ENCODE measurements at regions not wholly inside any gene's neighbourhood (a gene's known extent, or its start where the extent isn't known, plus 50 kb on each side); places are given as distances from the start of the nearest gene placed in this dataset.

DNA sequence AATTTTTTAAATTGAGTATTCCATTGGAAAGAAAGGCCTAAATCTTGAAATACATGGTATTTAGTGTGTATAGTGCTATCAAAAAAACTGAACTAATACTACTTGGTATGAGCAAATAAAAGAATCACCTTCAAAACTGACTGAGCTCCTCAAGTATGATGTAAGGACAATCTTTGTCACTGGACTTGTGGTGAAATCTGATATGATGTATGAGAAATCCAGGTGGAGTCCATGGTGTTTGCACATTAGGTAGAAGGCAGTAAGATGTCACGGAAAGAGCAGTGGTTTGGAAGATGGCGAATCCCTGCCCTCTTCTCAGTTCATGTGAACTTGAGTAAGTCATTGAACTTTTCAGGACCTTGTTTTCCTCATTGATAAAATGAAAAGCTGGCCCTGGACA lies 62.1 kb upstream of the COL1A2 start:
- ATAC-seq, result no peak
- TF ChIP-seq, protein P1, sequence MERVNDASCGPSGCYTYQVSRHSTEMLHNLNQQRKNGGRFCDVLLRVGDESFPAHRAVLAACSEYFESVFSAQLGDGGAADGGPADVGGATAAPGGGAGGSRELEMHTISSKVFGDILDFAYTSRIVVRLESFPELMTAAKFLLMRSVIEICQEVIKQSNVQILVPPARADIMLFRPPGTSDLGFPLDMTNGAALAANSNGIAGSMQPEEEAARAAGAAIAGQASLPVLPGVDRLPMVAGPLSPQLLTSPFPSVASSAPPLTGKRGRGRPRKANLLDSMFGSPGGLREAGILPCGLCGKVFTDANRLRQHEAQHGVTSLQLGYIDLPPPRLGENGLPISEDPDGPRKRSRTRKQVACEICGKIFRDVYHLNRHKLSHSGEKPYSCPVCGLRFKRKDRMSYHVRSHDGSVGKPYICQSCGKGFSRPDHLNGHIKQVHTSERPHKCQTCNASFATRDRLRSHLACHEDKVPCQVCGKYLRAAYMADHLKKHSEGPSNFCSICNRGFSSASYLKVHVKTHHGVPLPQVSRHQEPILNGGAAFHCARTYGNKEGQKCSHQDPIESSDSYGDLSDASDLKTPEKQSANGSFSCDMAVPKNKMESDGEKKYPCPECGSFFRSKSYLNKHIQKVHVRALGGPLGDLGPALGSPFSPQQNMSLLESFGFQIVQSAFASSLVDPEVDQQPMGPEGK (CRISPR knock-in tag; IDR thresholded peaks at IDR 0.05; ENCODE audit: borderline replicate concordance), result no peak
- no peak for TF ChIP-seq TCF4 (CRISPR knock-in tag; IDR thresholded peaks at IDR 0.05; ENCODE audit: borderline replicate concordance)
- no peak for TF ChIP-seq OSR1 (CRISPR knock-in tag; IDR thresholded peaks at IDR 0.05)
- TF ChIP-seq, protein P2, sequence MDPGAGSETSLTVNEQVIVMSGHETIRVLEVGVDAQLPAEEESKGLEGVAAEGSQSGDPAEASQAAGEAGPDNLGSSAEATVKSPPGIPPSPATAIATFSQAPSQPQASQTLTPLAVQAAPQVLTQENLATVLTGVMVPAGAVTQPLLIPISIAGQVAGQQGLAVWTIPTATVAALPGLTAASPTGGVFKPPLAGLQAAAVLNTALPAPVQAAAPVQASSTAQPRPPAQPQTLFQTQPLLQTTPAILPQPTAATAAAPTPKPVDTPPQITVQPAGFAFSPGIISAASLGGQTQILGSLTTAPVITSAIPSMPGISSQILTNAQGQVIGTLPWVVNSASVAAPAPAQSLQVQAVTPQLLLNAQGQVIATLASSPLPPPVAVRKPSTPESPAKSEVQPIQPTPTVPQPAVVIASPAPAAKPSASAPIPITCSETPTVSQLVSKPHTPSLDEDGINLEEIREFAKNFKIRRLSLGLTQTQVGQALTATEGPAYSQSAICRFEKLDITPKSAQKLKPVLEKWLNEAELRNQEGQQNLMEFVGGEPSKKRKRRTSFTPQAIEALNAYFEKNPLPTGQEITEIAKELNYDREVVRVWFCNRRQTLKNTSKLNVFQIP (CRISPR knock-in tag; IDR thresholded peaks at IDR 0.05; ENCODE audit: borderline replicate concordance, low read depth), result no peak
- TF ChIP-seq ZNF565 (CRISPR knock-in tag; conservative IDR thresholded peaks at IDR 0.05; ENCODE audit: low read depth), result no peak
- no peak for TF ChIP-seq PPARA (CRISPR knock-in tag; IDR thresholded peaks at IDR 0.05; ENCODE audit: borderline replicate concordance)

DNA sequence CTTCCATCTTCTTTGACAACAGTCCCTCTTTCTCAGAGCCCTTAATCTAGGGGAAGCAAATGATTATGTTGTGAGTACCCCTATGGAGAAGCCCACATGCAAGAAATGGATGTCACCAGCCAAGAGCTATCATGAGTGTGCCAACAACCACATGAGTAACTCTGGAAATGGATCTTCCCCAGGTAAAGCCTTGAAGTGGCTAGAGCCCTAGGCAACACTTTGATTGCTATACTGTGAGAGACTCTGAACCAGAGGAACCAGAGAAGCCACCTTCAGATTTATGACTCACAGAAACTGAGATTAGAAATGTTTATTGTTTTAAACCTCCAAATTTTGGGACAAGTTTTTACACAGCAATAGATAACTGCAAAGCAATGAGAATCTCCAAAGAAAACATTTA lies 60.9 kb upstream of the COL1A2 start:
- no peak for ATAC-seq

DNA sequence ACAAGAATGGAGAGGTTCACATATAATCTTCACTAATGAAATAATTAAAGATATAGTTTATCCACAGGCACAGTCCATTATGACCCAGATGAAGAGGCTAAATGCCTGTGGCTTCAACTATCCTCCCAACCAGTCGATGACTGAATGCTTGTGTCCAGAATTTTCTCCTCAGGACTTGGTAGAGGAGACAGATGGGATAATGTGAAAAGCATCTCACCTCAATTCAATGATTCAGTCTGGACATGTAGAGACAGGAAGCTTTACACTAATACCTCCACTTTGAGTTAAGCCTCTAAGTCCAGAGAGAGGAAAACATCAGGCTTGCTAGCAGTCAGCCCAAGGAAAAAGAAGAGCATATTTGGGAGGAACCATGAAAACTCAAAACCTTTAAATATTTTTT lies 59.1 kb upstream of the COL1A2 start:
- no peak for ATAC-seq

More for the DNA sequence above, 60.9 kb upstream of the COL1A2 start:
- TF ChIP-seq ZFP30 (CRISPR knock-in tag; IDR thresholded peaks at IDR 0.05), result no peak
- TF ChIP-seq ISL1 (CRISPR knock-in tag; IDR thresholded peaks at IDR 0.05), result no peak
- no peak for TF ChIP-seq RARB (CRISPR knock-in tag; IDR thresholded peaks at IDR 0.05)
- TF ChIP-seq, protein P3, sequence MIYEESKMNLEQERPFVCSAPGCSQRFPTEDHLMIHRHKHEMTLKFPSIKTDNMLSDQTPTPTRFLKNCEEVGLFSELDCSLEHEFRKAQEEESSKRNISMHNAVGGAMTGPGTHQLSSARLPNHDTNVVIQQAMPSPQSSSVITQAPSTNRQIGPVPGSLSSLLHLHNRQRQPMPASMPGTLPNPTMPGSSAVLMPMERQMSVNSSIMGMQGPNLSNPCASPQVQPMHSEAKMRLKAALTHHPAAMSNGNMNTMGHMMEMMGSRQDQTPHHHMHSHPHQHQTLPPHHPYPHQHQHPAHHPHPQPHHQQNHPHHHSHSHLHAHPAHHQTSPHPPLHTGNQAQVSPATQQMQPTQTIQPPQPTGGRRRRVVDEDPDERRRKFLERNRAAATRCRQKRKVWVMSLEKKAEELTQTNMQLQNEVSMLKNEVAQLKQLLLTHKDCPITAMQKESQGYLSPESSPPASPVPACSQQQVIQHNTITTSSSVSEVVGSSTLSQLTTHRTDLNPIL (CRISPR knock-in tag; IDR thresholded peaks at IDR 0.05; ENCODE audit: low read depth), result no peak
- no peak for TF ChIP-seq PPARA (CRISPR knock-in tag; IDR thresholded peaks at IDR 0.05; ENCODE audit: borderline replicate concordance)
- TF ChIP-seq, protein P4, sequence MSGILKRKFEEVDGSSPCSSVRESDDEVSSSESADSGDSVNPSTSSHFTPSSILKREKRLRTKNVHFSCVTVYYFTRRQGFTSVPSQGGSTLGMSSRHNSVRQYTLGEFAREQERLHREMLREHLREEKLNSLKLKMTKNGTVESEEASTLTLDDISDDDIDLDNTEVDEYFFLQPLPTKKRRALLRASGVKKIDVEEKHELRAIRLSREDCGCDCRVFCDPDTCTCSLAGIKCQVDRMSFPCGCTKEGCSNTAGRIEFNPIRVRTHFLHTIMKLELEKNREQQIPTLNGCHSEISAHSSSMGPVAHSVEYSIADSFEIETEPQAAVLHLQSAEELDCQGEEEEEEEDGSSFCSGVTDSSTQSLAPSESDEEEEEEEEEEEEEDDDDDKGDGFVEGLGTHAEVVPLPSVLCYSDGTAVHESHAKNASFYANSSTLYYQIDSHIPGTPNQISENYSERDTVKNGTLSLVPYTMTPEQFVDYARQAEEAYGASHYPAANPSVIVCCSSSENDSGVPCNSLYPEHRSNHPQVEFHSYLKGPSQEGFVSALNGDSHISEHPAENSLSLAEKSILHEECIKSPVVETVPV (CRISPR knock-in tag; IDR thresholded peaks at IDR 0.05), result no peak
- TF ChIP-seq, protein P2 (CRISPR knock-in tag; IDR thresholded peaks at IDR 0.05; ENCODE audit: borderline replicate concordance, low read depth), result no peak
- no peak for TF ChIP-seq ZFP3 (CRISPR knock-in tag; IDR thresholded peaks at IDR 0.05)
- TF ChIP-seq ZNF70 (CRISPR knock-in tag; IDR thresholded peaks at IDR 0.05), result no peak

DNA sequence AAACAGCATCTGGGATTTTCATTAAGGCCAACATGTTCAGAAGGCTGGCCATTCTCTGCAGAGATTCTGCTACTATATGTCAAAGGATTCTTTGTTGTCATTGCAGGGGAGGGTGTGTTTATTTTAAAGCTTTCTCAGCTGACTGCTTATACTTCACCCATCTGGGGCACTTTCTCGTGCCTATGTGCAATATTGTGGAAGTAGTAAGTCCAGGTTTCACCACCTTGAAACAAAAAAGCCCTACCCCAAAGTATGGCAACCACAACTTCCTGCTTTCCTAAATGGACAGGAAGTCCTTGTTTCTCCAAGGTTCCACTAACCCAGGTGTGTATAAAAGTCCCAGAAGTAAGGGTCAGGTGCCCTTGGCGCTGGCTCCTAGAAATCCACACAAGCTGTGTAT lies 58.7 kb upstream of the COL1A2 start:
- no peak for ATAC-seq
- no peak for TF ChIP-seq ZC3H10 (CRISPR knock-in tag; IDR thresholded peaks at IDR 0.05)
- no peak for TF ChIP-seq ZFP30 (CRISPR knock-in tag; IDR thresholded peaks at IDR 0.05)
- no peak for TF ChIP-seq BACH2 (CRISPR knock-in tag; IDR thresholded peaks at IDR 0.05; ENCODE audit: borderline replicate concordance)

More for the DNA sequence above, 59.1 kb upstream of the COL1A2 start:
- TF ChIP-seq, protein P2 (CRISPR knock-in tag; IDR thresholded peaks at IDR 0.05; ENCODE audit: borderline replicate concordance, low read depth), result no peak
- TF ChIP-seq SNAI2 (CRISPR knock-in tag; IDR thresholded peaks at IDR 0.05), result no peak
- no peak for TF ChIP-seq BACH2 (CRISPR knock-in tag; IDR thresholded peaks at IDR 0.05; ENCODE audit: borderline replicate concordance)
- no peak for TF ChIP-seq ZNF70 (CRISPR knock-in tag; IDR thresholded peaks at IDR 0.05)
- TF ChIP-seq ZNF565 (CRISPR knock-in tag; conservative IDR thresholded peaks at IDR 0.05; ENCODE audit: low read depth), result no peak
- TF ChIP-seq CSDC2 (CRISPR knock-in tag; IDR thresholded peaks at IDR 0.05), result no peak

All from SK-N-SH treated with all-trans-retinoic acid at 6 μM for 48 hours (cell line).